HepG2 (cell line): ENCODE measurements at regions not wholly inside any gene's neighbourhood (a gene's known extent, or its start where the extent isn't known, plus 50 kb on each side); places are given as distances from the start of the nearest gene placed in this dataset.

ENCODE experiments used
- ATAC-seq: fragments of 200-7000 bp; cut with Tn5 transposase; 3 replicates; pipeline ENCODE4 v1.9.1; 2020; ENCODE audit warnings: mild to moderate bottlenecking, moderate library complexity
- BruUV-seq: library from RNA; stranded (reverse); fragments of 400-500 nt; replicated peaks from 2 replicates; lab custom pipeline; 2021; lab: Mats Ljungman, UMichigan
- CTCF ChIA-PET: fragments of 300-600 bp; formaldehyde crosslinking; extraction: SDS; loops from one replicate; lab custom pipeline; 2021; ENCODE audit warnings: low total read pairs, inconsistent platforms, low intra/inter-chr PET ratio; lab: Yijun Ruan, JAX
- POLR2A ChIA-PET: fragments of 350-600 bp; sonication (Branson Sonifier 250); formaldehyde crosslinking; loops from one replicate; lab custom pipeline; 2020; ENCODE audit warnings: antibody characterized with exemption, inconsistent platforms; lab: Yijun Ruan, JAX
- DNase-seq: peaks from one replicate; pipeline ENCODE4 v3.0.0-alpha.2; 2015; ENCODE audit warnings: low spot score
- FAIRE-seq: peaks from 3 replicates; lab custom pipeline; 2011; peaks lifted over from hg19 to GRCh38; lab: Jason Lieb, UNC
- H2AFZ ChIP-seq: one replicate; pipeline ENCODE4 v1.6.1; 2011; ENCODE audit warnings: low read length, inconsistent platforms
- H3K27ac ChIP-seq: fragments of 300-600 bp; 3 replicates; pipeline ENCODE4 v1.8.0; 2011; ENCODE audit warnings: mixed run types, mild to moderate bottlenecking, mixed read lengths, low read length, inconsistent platforms; ENCODE audit not compliant: insufficient read depth; ENCODE audit errors: extremely low read length
- H3K27me3 ChIP-seq, 2 experiments: fragments of 200-600 bp in 1 of 2; 2 replicates in 1 of 2; 3 replicates in 1 of 2; pipeline versions ENCODE4 v1.6.0 to v1.8.0; 2011; ENCODE audit warnings: low read length in 2 of 2, mild to moderate bottlenecking in 2 of 2, moderate library complexity in 2 of 2, inconsistent platforms in 1 of 2; ENCODE audit not compliant: insufficient read depth in 2 of 2, control insufficient read depth in 1 of 2
- H3K36me3 ChIP-seq, 2 experiments: fragments of 200-600 bp in 1 of 2; replicated peaks in 1 of 2; 2 replicates in 1 of 2; 3 replicates in 1 of 2; pipeline versions ENCODE4 v1.5.1 to v1.8.0; 2011; ENCODE audit warnings: low read length in 2 of 2, inconsistent platforms in 1 of 2; ENCODE audit not compliant: insufficient read depth in 2 of 2, control insufficient read depth in 1 of 2
- H3K4me1 ChIP-seq: 2 replicates; pipeline ENCODE4 v1.5.1; 2012; ENCODE audit warnings: low read length, inconsistent platforms; ENCODE audit not compliant: insufficient read depth
- H3K4me2 ChIP-seq: 2 replicates; pipeline ENCODE4 v1.6.0; 2011; ENCODE audit warnings: low read depth, low read length, inconsistent platforms
- H3K4me3 ChIP-seq, 3 experiments: fragments of 200-600 bp in 1 of 3; sonication (generic), shearing (Covaris generic) in 1 of 3; replicated peaks in 1 of 3; 2 replicates each; pipeline ENCODE4 v1.5.1; 2011 to 2016; ENCODE audit warnings: low read length in 3 of 3, inconsistent platforms in 2 of 3, low read depth in 2 of 3, mild to moderate bottlenecking in 2 of 3, control low read depth in 1 of 3, mixed read lengths in 1 of 3; ENCODE audit not compliant: insufficient read depth in 1 of 3
- H3K79me2 ChIP-seq: one replicate; pipeline ENCODE4 v1.6.1; 2011; ENCODE audit warnings: low read length, inconsistent platforms; ENCODE audit not compliant: insufficient read depth
- H3K9ac ChIP-seq: 2 replicates; pipeline ENCODE4 v1.6.0; 2011; ENCODE audit warnings: mild to moderate bottlenecking, low read depth, low read length, inconsistent platforms; ENCODE audit not compliant: insufficient read depth
- H3K9me3 ChIP-seq: 2 replicates; pipeline ENCODE4 v1.5.1; 2012; ENCODE audit warnings: mild to moderate bottlenecking, low read length
- H4K20me1 ChIP-seq: 2 replicates; pipeline ENCODE4 v1.6.0; 2011; ENCODE audit warnings: inconsistent platforms, mild to moderate bottlenecking, low read length, moderate library complexity; ENCODE audit not compliant: insufficient read depth
- CEBPB ChIP-seq: IDR thresholded peaks from 2 replicates; pipeline ENCODE4 v1.6.1; 2011; ENCODE audit warnings: low read depth, low read length, improper control_type of control experiment, borderline replicate concordance
- DMAP1 ChIP-seq: IDR thresholded peaks from 2 replicates; pipeline ENCODE4 v1.6.1; 2016
- KLF16 ChIP-seq, 2 experiments: sonication (generic) in 1 of 2; formaldehyde crosslinking in 1 of 2; IDR thresholded peaks; 2 replicates each; pipeline versions ENCODE4 v1.6.1 to v1.8.0; 2016 to 2023; ENCODE audit warnings: missing genetic modification reagents in 2 of 2, missing compliant biosample characterization in 1 of 2
- NR3C1 ChIP-seq: sonication (generic); formaldehyde crosslinking; IDR thresholded peaks from 2 replicates; pipeline ENCODE4 v1.4.0; 2020; ENCODE audit warnings: missing genetic modification reagents
- POGZ ChIP-seq: sonication (generic); formaldehyde crosslinking; IDR thresholded peaks from 2 replicates; pipeline ENCODE4 v1.4.0; 2020; ENCODE audit warnings: mild to moderate bottlenecking, missing genetic modification reagents
- POLR2A ChIP-seq, 2 experiments: IDR thresholded peaks; 2 replicates each; pipeline ENCODE4 v1.6.1; 2011; ENCODE audit warnings: low read depth in 2 of 2, low read length in 2 of 2, mild to moderate bottlenecking in 1 of 2, moderate library complexity in 1 of 2; ENCODE audit not compliant: insufficient read depth in 1 of 2
- PPARG ChIP-seq: conservative IDR thresholded peaks from 2 replicates; pipeline ENCODE4 v1.6.1; 2016; ENCODE audit warnings: missing biosample characterization, missing genetic modification reagents
- REL ChIP-seq: sonication (generic); formaldehyde crosslinking; conservative IDR thresholded peaks from 2 replicates; pipeline ENCODE4 v1.8.0; 2022; ENCODE audit warnings: mild to moderate bottlenecking, missing genetic modification reagents, moderate library complexity
- REPIN1 ChIP-seq: sonication (generic); formaldehyde crosslinking; IDR thresholded peaks from 2 replicates; pipeline ENCODE4 v1.8.0; 2022; ENCODE audit warnings: missing genetic modification reagents, low read depth, mild to moderate bottlenecking, borderline replicate concordance
- RORA ChIP-seq: sonication (generic); formaldehyde crosslinking; IDR thresholded peaks from 2 replicates; pipeline ENCODE4 v1.5.0; 2020; ENCODE audit warnings: mild to moderate bottlenecking, missing genetic modification reagents, moderate library complexity
- SSRP1 ChIP-seq: IDR thresholded peaks from 2 replicates; pipeline ENCODE4 v1.6.1; 2016; ENCODE audit warnings: control low read depth
- TBX3 ChIP-seq: fragments of 450-650 bp; IDR thresholded peaks from 2 replicates; pipeline ENCODE4 v1.6.1; 2017; ENCODE audit warnings: antibody characterized with exemption, mild to moderate bottlenecking, inconsistent platforms, borderline replicate concordance
- ZMYM4 ChIP-seq: sonication (generic); formaldehyde crosslinking; IDR thresholded peaks from 2 replicates; pipeline ENCODE4 v1.8.1; 2023; ENCODE audit warnings: mild to moderate bottlenecking, missing genetic modification reagents
- ZNF224 ChIP-seq: sonication (generic); formaldehyde crosslinking; IDR thresholded peaks from 2 replicates; pipeline ENCODE4 v1.5.0; 2020; ENCODE audit warnings: mild to moderate bottlenecking, missing genetic modification reagents
- ZNF468 ChIP-seq: sonication (generic); formaldehyde crosslinking; IDR thresholded peaks from 2 replicates; pipeline ENCODE4 v1.8.0; 2022; ENCODE audit warnings: mild to moderate bottlenecking, moderate library complexity, missing genetic modification reagents
- ZNF503 ChIP-seq: sonication (generic); formaldehyde crosslinking; IDR thresholded peaks from 2 replicates; pipeline ENCODE4 v1.4.0; 2020; ENCODE audit warnings: missing genetic modification reagents
- ZNF543 ChIP-seq: sonication (generic); formaldehyde crosslinking; IDR thresholded peaks from 2 replicates; pipeline ENCODE4 v1.4.0; 2020; ENCODE audit warnings: mild to moderate bottlenecking, missing genetic modification reagents
- ZNF564 ChIP-seq: sonication (generic); formaldehyde crosslinking; IDR thresholded peaks from 2 replicates; pipeline ENCODE4 v1.8.1; 2023; ENCODE audit warnings: mild to moderate bottlenecking, missing genetic modification reagents
- WGBS: methylation state at CpG from one replicate; pipeline ENCODE4 v1.1.6; 2017; ENCODE audit warnings: low lambda C conversion rate; 5-methylcytosine and 5-hydroxymethylcytosine counted together
- in situ Hi-C: cut with HindIII; loops from 2 replicates; pipeline ENCODE4 v1.10.0; 2017; ENCODE audit warnings: low pct_unique_long_range_greater_than_20kb; ENCODE audit not compliant: extremely low pct_ligation_motif_present
- intact Hi-C: fragments of 100-400 bp; cut with micrococcal nuclease; formaldehyde crosslinking; loops from one replicate; pipeline ENCODE4 v1.10.0; 2022; ENCODE audit not compliant: unreplicated experiment

DNA sequence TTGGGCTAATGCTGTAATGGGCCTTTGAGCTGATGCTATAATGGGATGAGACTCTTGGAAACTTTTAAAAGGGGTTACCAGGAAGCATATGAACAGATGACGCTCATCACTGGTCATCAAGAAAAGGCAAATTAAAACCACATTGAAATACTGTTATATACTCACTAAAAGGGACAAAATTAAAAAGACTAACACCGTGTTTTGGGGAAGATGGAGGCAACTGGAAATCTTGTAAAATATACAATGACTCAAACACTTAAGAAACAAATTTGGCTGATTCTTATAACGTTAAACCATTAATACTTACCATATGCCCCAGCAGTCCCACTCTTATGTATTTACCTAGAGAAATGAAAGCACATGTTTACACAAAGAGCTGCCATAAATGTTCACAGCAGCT is 207.2 kb upstream of the GPRIN3 start:
- Histone ChIP-seq H3K4me3 (no peak overlapping the region), H3K79me2 (no peaks in the 10 kb centered on the region), H4K20me1 (no peaks in the 10 kb centered on the region), H3K9me3 (no peaks in the 10 kb centered on the region), H3K4me1 (no peaks in the 10 kb centered on the region), H3K36me3 (no peaks in the 10 kb centered on the region), H3K27ac (no peak overlapping the region), H2AFZ (no peak overlapping the region), H3K27me3 (no peaks in the 10 kb centered on the region; a peak in 2 of 5 replicates), H3K4me2 (no peak overlapping the region), H3K9ac (no peak overlapping the region)
- WGBS: 1% methylated on average over 3 of the region's 3 CpGs
- no peak for DNase-seq
- TF ChIP-seq CEBPB (no peak), ZMYM4 (CRISPR knock-in tag) (no peak), ZNF564 (CRISPR knock-in tag) (no peak), NR3C1 (CRISPR knock-in tag) (no peak), ZNF468 (CRISPR knock-in tag) (no peak), REL (CRISPR knock-in tag) (no peak), ZNF543 (CRISPR knock-in tag) (no peak), RORA (CRISPR knock-in tag) (no peak), KLF16 (CRISPR knock-in tag; IDR thresholded peaks at IDR 0.05) (no peak), REPIN1 (no peak), POGZ (no peak), PPARG (CRISPR knock-in tag) (no peak), DMAP1 (no peak), POLR2A (IDR thresholded peaks at IDR 0.05; ENCODE audit: insufficient read depth in 1 of 2, low read depth in 2 of 2, low read length in 2 of 2) (no peak), ZNF224 (CRISPR knock-in tag) (no peak), TBX3 (no peak), SSRP1 (CRISPR knock-in tag) (no peak), ZNF503 (CRISPR knock-in tag) (no peak)
- intact Hi-C loops: no loop called here
- CTCF ChIA-PET: no interaction called here
- ATAC-seq: no peak
- in situ Hi-C loops: no loop called here
- POLR2A ChIA-PET: no interaction called here
- FAIRE-seq: no peak
- no TSS peak for BruUV-seq
